ENCODE measurements at regions not wholly inside any gene's neighbourhood (a gene's known extent, or its start where the extent isn't known, plus 50 kb on each side); places are given as distances from the start of the nearest gene placed in this dataset.

GRCh38 chr1:116218922-116219321 is 107.7 kb downstream of the MAB21L3 start:
- H3K9me3 Mint-ChIP-seq: peaks cover 0 to 1% of the 10 kb centered on the region in 2 donors
- H3K4me3 Mint-ChIP-seq: no peak overlapping the region
- H3K4me1 Mint-ChIP-seq: no peaks in the 10 kb centered on the region
- no peaks in the 10 kb centered on the region for H3K36me3 Mint-ChIP-seq
- DNase-seq: no peak
- peaks cover 8 to 26% of the 10 kb centered on the region in 2 donors for H3K27me3 Mint-ChIP-seq
- ATAC-seq (replicated peaks): no peak
- no peak overlapping the region for H3K27ac Mint-ChIP-seq

- Mint-ChIP-seq H3K4me1 (peaks cover 3 to 7% of the 10 kb centered on the region in 2 donors), H3K9me3 (peaks cover 0 to 1% of the 10 kb centered on the region in 2 donors), H3K27me3 (peaks cover 9 to 26% of the 10 kb centered on the region in 2 donors), H3K27ac (no peak overlapping the region), H3K4me3 (no peak overlapping the region), H3K36me3 (no peaks in the 10 kb centered on the region)
- no peak for DNase-seq
- no peak for ATAC-seq (replicated peaks)
Observed at GRCh38 chr1:116219651-116220434, 108.6 kb downstream of the MAB21L3 start.

GRCh38 chr1:116224111-116224510 is 112.9 kb downstream of the MAB21L3 start:
- peaks cover 8 to 14% of the 10 kb centered on the region in 2 donors for H3K27me3 Mint-ChIP-seq
- H3K9me3 Mint-ChIP-seq: no peaks in the 10 kb centered on the region
- ATAC-seq (replicated peaks): no peak
- H3K36me3 Mint-ChIP-seq: no peaks in the 10 kb centered on the region
- no peak overlapping the region for H3K4me3 Mint-ChIP-seq
- H3K27ac Mint-ChIP-seq: peak overlapping the region; percentile 51
- no peak for DNase-seq
- peaks cover 26 to 44% of the 10 kb centered on the region in 2 donors for H3K4me1 Mint-ChIP-seq

- ATAC-seq (replicated peaks): peak; percentile 46 to 68
- H3K4me3 Mint-ChIP-seq: no peak overlapping the region
- no peak for DNase-seq
- H3K4me1 Mint-ChIP-seq: peaks cover 26 to 44% of the 10 kb centered on the region in 2 donors
- no peak overlapping the region for H3K27ac Mint-ChIP-seq
- no peaks in the 10 kb centered on the region for H3K9me3 Mint-ChIP-seq
- H3K27me3 Mint-ChIP-seq: peaks cover 8 to 14% of the 10 kb centered on the region in 2 donors
- H3K36me3 Mint-ChIP-seq: no peaks in the 10 kb centered on the region
Observed at GRCh38 chr1:116224561-116224960, 113.4 kb downstream of the MAB21L3 start.

GRCh38 chr1:116226017-116226416 is 114.8 kb downstream of the MAB21L3 start:
- H3K27ac Mint-ChIP-seq: no peak overlapping the region
- peak; percentile 71 to 82 for ATAC-seq (replicated peaks)
- peak; percentile 54 for DNase-seq
- H3K36me3 Mint-ChIP-seq: no peaks in the 10 kb centered on the region
- H3K4me3 Mint-ChIP-seq: no peak overlapping the region
- H3K4me1 Mint-ChIP-seq: peaks cover 26 to 44% of the 10 kb centered on the region in 2 donors
- no peaks in the 10 kb centered on the region for H3K9me3 Mint-ChIP-seq
- H3K27me3 Mint-ChIP-seq: peaks cover 12 to 15% of the 10 kb centered on the region in 2 donors

- Mint-ChIP-seq H3K9me3 (no peaks in the 10 kb centered on the region), H3K27me3 (peaks cover 9 to 12% of the 10 kb centered on the region in 2 donors), H3K4me1 (peaks cover 31 to 49% of the 10 kb centered on the region in 2 donors), H3K27ac (peak overlapping the region; percentile 1), H3K36me3 (no peaks in the 10 kb centered on the region), H3K4me3 (no peak overlapping the region)
- DNase-seq (no peak), ATAC-seq (replicated peaks) (peak; percentile 58 to 63)
Observed at GRCh38 chr1:116228511-116228910, 117.3 kb downstream of the MAB21L3 start.

- ATAC-seq (replicated peaks): no peak
- Mint-ChIP-seq H3K27me3 (peaks cover 8 to 9% of the 10 kb centered on the region in 2 donors), H3K36me3 (no peaks in the 10 kb centered on the region), H3K9me3 (no peaks in the 10 kb centered on the region), H3K4me1 (peaks cover 23 to 34% of the 10 kb centered on the region in 2 donors), H3K4me3 (no peak overlapping the region), H3K27ac (no peak overlapping the region)
- no peak for DNase-seq
Observed at GRCh38 chr1:116230712-116231111, 119.5 kb downstream of the MAB21L3 start.

GRCh38 chr1:116231752-116232151 is 120.6 kb downstream of the MAB21L3 start:
- DNase-seq (no peak), ATAC-seq (replicated peaks) (no peak)
- H3K27me3 Mint-ChIP-seq: peaks cover 8 to 9% of the 10 kb centered on the region in 2 donors
- no peak overlapping the region for H3K4me3 Mint-ChIP-seq
- H3K27ac Mint-ChIP-seq: no peak overlapping the region
- no peaks in the 10 kb centered on the region for H3K36me3 Mint-ChIP-seq
- H3K9me3 Mint-ChIP-seq: no peaks in the 10 kb centered on the region
- peaks cover 15 to 23% of the 10 kb centered on the region in 2 donors for H3K4me1 Mint-ChIP-seq

GRCh38 chr1:116232989-116233514 is 121.9 kb downstream of the MAB21L3 start:
- peaks cover 11 to 12% of the 10 kb centered on the region in 2 donors for H3K4me1 Mint-ChIP-seq
- ATAC-seq (replicated peaks): peak; percentile 73 to 85
- H3K4me3 Mint-ChIP-seq: no peak overlapping the region
- peaks cover 9 to 12% of the 10 kb centered on the region in 2 donors for H3K27me3 Mint-ChIP-seq
- DNase-seq: no peak
- H3K9me3 Mint-ChIP-seq: no peaks in the 10 kb centered on the region
- H3K27ac Mint-ChIP-seq: no peak overlapping the region
- no peaks in the 10 kb centered on the region for H3K36me3 Mint-ChIP-seq

GRCh38 chr1:116234429-116234828 is 123.2 kb downstream of the MAB21L3 start:
- Mint-ChIP-seq H3K4me3 (no peak overlapping the region), H3K27ac (no peak overlapping the region), H3K36me3 (no peaks in the 10 kb centered on the region), H3K4me1 (peaks cover 5% of the 10 kb centered on the region in 2 donors), H3K27me3 (peaks cover 12 to 13% of the 10 kb centered on the region in 2 donors), H3K9me3 (no peaks in the 10 kb centered on the region)
- ATAC-seq (replicated peaks) (no peak), DNase-seq (no peak)

GRCh38 chr1:116239916-116240315 is 128.7 kb downstream of the MAB21L3 start:
- Mint-ChIP-seq H3K4me3 (no peak overlapping the region), H3K9me3 (no peaks in the 10 kb centered on the region), H3K36me3 (no peaks in the 10 kb centered on the region), H3K27ac (no peak overlapping the region), H3K4me1 (no peaks in the 10 kb centered on the region), H3K27me3 (peaks cover 10 to 15% of the 10 kb centered on the region in 2 donors)
- DNase-seq (no peak), ATAC-seq (replicated peaks) (no peak)

- DNase-seq (no peak), ATAC-seq (replicated peaks) (no peak)
- Mint-ChIP-seq H3K9me3 (no peaks in the 10 kb centered on the region), H3K4me3 (no peak overlapping the region), H3K27me3 (peaks cover 10 to 17% of the 10 kb centered on the region in 2 donors), H3K4me1 (no peaks in the 10 kb centered on the region), H3K27ac (no peak overlapping the region), H3K36me3 (no peaks in the 10 kb centered on the region)
Observed at GRCh38 chr1:116242741-116243140, 130.3 kb upstream of the ATP1A1 start.

- Mint-ChIP-seq H3K4me1 (no peaks in the 10 kb centered on the region), H3K27me3 (peaks cover 10 to 17% of the 10 kb centered on the region in 2 donors), H3K9me3 (no peaks in the 10 kb centered on the region), H3K4me3 (no peak overlapping the region), H3K27ac (no peak overlapping the region), H3K36me3 (no peaks in the 10 kb centered on the region)
- ATAC-seq (replicated peaks) (no peak), DNase-seq (no peak)
Observed at GRCh38 chr1:116243333-116244054, 129.6 kb upstream of the ATP1A1 start.

GRCh38 chr1:116246174-116246573 is 126.9 kb upstream of the ATP1A1 start:
- H3K9me3 Mint-ChIP-seq: peaks cover 0 to 1% of the 10 kb centered on the region in 2 donors
- H3K27ac Mint-ChIP-seq: no peak overlapping the region
- H3K4me3 Mint-ChIP-seq: no peak overlapping the region
- no peaks in the 10 kb centered on the region for H3K36me3 Mint-ChIP-seq
- ATAC-seq (replicated peaks) (no peak), DNase-seq (no peak)
- no peaks in the 10 kb centered on the region for H3K4me1 Mint-ChIP-seq
- H3K27me3 Mint-ChIP-seq: peaks cover 0 to 11% of the 10 kb centered on the region in 2 donors
